ENCODE measurements at regions not wholly inside any gene's neighbourhood (a gene's known extent, or its start where the extent isn't known, plus 50 kb on each side); places are given as distances from the start of the nearest gene placed in this dataset.

- Histone ChIP-seq H4K20me1 (ENCODE audit: insufficient read depth, low read length) (no peaks in the 10 kb centered on the region), H3K9me3 (ENCODE audit: insufficient read depth, low read length) (no peaks in the 10 kb centered on the region), H3K27me3 (ENCODE audit: low read depth, low read length) (no peaks in the 10 kb centered on the region), H3K9ac (ENCODE audit: low read length) (no peak overlapping the region), H3K4me2 (ENCODE audit: low read length) (no peak overlapping the region), H3K79me2 (ENCODE audit: low read length) (no peaks in the 10 kb centered on the region), H3K4me1 (ENCODE audit: low read length) (no peaks in the 10 kb centered on the region), H3K4me3 (ENCODE audit: low read length) (no peak overlapping the region), H3K36me3 (replicated peaks; ENCODE audit: low read depth, low read length) (no peaks in the 10 kb centered on the region), H3K27ac (ENCODE audit: low read length) (no peak overlapping the region), H2AFZ (ENCODE audit: low read depth, low read length) (no peak overlapping the region)
- TF ChIP-seq CTCF (IDR thresholded peaks at IDR 0.05; ENCODE audit: low read depth, low read length) (no peak), EZH2phosphoT487 (IDR thresholded peaks at IDR 0.05; ENCODE audit: low read depth) (no peak)
These were observed 683.8 kb upstream of the ANKRD30A start for GRCh38 chr10:36441557-36441956.

- Histone ChIP-seq H3K9ac (ENCODE audit: low read length) (no peak overlapping the region), H4K20me1 (ENCODE audit: insufficient read depth, low read length) (no peaks in the 10 kb centered on the region), H3K4me3 (ENCODE audit: low read length) (no peak overlapping the region), H3K27me3 (ENCODE audit: low read depth, low read length) (no peaks in the 10 kb centered on the region), H3K4me1 (ENCODE audit: low read length) (no peaks in the 10 kb centered on the region), H3K27ac (ENCODE audit: low read length) (no peak overlapping the region), H2AFZ (ENCODE audit: low read depth, low read length) (no peak overlapping the region), H3K79me2 (ENCODE audit: low read length) (no peaks in the 10 kb centered on the region), H3K36me3 (replicated peaks; ENCODE audit: low read depth, low read length) (no peaks in the 10 kb centered on the region), H3K4me2 (ENCODE audit: low read length) (no peak overlapping the region), H3K9me3 (ENCODE audit: insufficient read depth, low read length) (no peaks in the 10 kb centered on the region)
- TF ChIP-seq EZH2phosphoT487 (IDR thresholded peaks at IDR 0.05; ENCODE audit: low read depth) (no peak), CTCF (IDR thresholded peaks at IDR 0.05; ENCODE audit: low read depth, low read length) (no peak)
These were observed 684.9 kb upstream of the ANKRD30A start for GRCh38 chr10:36440539-36440938.

GRCh38 chr10:36437367-36437766, 688.0 kb upstream of the ANKRD30A start:
- H3K9me3 ChIP-seq (ENCODE audit: insufficient read depth, low read length), result no peaks in the 10 kb centered on the region
- no peak overlapping the region for H3K27ac ChIP-seq (ENCODE audit: low read length)
- H3K9ac ChIP-seq (ENCODE audit: low read length), result no peak overlapping the region
- H3K4me2 ChIP-seq (ENCODE audit: low read length), result no peak overlapping the region
- TF ChIP-seq CTCF (IDR thresholded peaks at IDR 0.05; ENCODE audit: low read depth, low read length) (no peak), EZH2phosphoT487 (IDR thresholded peaks at IDR 0.05; ENCODE audit: low read depth) (no peak)
- H2AFZ ChIP-seq (ENCODE audit: low read depth, low read length), result no peak overlapping the region
- H3K4me1 ChIP-seq (ENCODE audit: low read length), result no peaks in the 10 kb centered on the region
- H3K36me3 ChIP-seq (replicated peaks; ENCODE audit: low read depth, low read length), result no peaks in the 10 kb centered on the region
- no peaks in the 10 kb centered on the region for H3K27me3 ChIP-seq (ENCODE audit: low read depth, low read length)
- no peaks in the 10 kb centered on the region for H3K79me2 ChIP-seq (ENCODE audit: low read length)
- H3K4me3 ChIP-seq (ENCODE audit: low read length), result no peak overlapping the region
- H4K20me1 ChIP-seq (ENCODE audit: insufficient read depth, low read length), result no peaks in the 10 kb centered on the region

- Histone ChIP-seq H3K4me2 (ENCODE audit: low read length) (no peak overlapping the region), H3K79me2 (ENCODE audit: low read length) (no peaks in the 10 kb centered on the region), H3K4me3 (ENCODE audit: low read length) (no peak overlapping the region), H2AFZ (ENCODE audit: low read depth, low read length) (no peak overlapping the region), H3K4me1 (ENCODE audit: low read length) (no peaks in the 10 kb centered on the region), H3K36me3 (replicated peaks; ENCODE audit: low read depth, low read length) (no peaks in the 10 kb centered on the region), H4K20me1 (ENCODE audit: insufficient read depth, low read length) (no peaks in the 10 kb centered on the region), H3K9ac (ENCODE audit: low read length) (no peak overlapping the region), H3K27me3 (ENCODE audit: low read depth, low read length) (no peaks in the 10 kb centered on the region), H3K27ac (ENCODE audit: low read length) (no peak overlapping the region), H3K9me3 (ENCODE audit: insufficient read depth, low read length) (no peaks in the 10 kb centered on the region)
- TF ChIP-seq EZH2phosphoT487 (IDR thresholded peaks at IDR 0.05; ENCODE audit: low read depth), result no peak
- no peak for TF ChIP-seq CTCF (IDR thresholded peaks at IDR 0.05; ENCODE audit: low read depth, low read length)
These were observed 696.9 kb upstream of the ANKRD30A start for GRCh38 chr10:36428507-36428906.

Measured in OCI-LY3 (cell line).